ENCODE measurements at regions not wholly inside any gene's neighbourhood (a gene's known extent, or its start where the extent isn't known, plus 50 kb on each side); places are given as distances from the start of the nearest gene placed in this dataset.

DNA sequence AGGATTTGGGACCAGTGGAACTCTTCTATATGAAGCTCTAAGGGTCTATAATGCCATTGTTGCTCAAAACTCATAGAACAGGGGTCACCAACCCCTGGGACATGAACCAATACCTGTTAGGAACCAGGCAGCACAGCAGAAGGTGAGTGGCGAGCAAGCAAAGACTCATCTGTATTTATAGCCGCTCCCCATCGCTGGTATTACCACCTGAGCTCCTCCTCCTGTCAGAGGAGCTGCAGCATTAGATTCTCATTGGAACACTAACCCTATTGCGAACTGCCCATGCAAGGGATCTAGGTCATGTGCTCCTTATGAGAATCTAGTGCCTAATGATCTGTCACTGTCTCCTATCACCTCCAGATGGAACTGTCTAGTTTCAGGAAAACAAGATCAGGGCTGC, 237.5 kb downstream of the C6orf118 start:
- TF ChIP-seq, protein P1, sequence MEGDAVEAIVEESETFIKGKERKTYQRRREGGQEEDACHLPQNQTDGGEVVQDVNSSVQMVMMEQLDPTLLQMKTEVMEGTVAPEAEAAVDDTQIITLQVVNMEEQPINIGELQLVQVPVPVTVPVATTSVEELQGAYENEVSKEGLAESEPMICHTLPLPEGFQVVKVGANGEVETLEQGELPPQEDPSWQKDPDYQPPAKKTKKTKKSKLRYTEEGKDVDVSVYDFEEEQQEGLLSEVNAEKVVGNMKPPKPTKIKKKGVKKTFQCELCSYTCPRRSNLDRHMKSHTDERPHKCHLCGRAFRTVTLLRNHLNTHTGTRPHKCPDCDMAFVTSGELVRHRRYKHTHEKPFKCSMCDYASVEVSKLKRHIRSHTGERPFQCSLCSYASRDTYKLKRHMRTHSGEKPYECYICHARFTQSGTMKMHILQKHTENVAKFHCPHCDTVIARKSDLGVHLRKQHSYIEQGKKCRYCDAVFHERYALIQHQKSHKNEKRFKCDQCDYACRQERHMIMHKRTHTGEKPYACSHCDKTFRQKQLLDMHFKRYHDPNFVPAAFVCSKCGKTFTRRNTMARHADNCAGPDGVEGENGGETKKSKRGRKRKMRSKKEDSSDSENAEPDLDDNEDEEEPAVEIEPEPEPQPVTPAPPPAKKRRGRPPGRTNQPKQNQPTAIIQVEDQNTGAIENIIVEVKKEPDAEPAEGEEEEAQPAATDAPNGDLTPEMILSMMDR (IDR thresholded peaks at IDR 0.05; ENCODE audit: low read length), result no peak
- TF ChIP-seq EZH2phosphoT487 (IDR thresholded peaks at IDR 0.05; ENCODE audit: low read length), result no peak
- no peak for TF ChIP-seq EZH2 (optimal IDR thresholded peaks at IDR 0.05; ENCODE audit: low read depth, low read length)

All from MM.1S (cell line).